Fibroblast of the aortic adventitia (primary cell): ENCODE measurements at regions not wholly inside any gene's neighbourhood (a gene's known extent, or its start where the extent isn't known, plus 50 kb on each side); places are given as distances from the start of the nearest gene placed in this dataset.
A peak's percentile ranks its signal among the peaks of the same experiment; 100 is the strongest.

Experiments used
- DNase-seq: peaks from one replicate; pipeline ENCODE4 v3.0.0-alpha.2; 2010; ENCODE audit warnings: low read depth
- H3K4me3 ChIP-seq: 2 replicates; pipeline ENCODE4 v1.5.1; 2011; ENCODE audit warnings: low read depth, mild to moderate bottlenecking, control low read depth, low read length, moderate library complexity
- CTCF ChIP-seq: IDR thresholded peaks from 2 replicates; pipeline ENCODE4 v1.5.1; 2011; ENCODE audit warnings: mild to moderate bottlenecking, low read length, control low read depth, inconsistent platforms; ENCODE audit not compliant: insufficient read depth

GRCh38 chr2:177143444-177143843 lies 69.2 kb upstream of the HNRNPA3 start:
- no peak overlapping the region for H3K4me3 ChIP-seq
- TF ChIP-seq CTCF, result no peak

GRCh38 chr2:177147093-177147694 lies 65.4 kb upstream of the HNRNPA3 start:
- TF ChIP-seq CTCF, result peak; percentile 60
- H3K4me3 ChIP-seq, result no peak overlapping the region
- peak; percentile 75 for DNase-seq

More at GRCh38 chr2:177143444-177143843, 69.2 kb upstream of the HNRNPA3 start:
- DNase-seq, result peak; percentile 43

GRCh38 chr2:177147834-177148445 lies 64.7 kb upstream of the HNRNPA3 start:
- H3K4me3 ChIP-seq, result no peak overlapping the region
- TF ChIP-seq CTCF, result no peak
- no peak for DNase-seq

- peak overlapping the region; percentile 61 for H3K4me3 ChIP-seq
- TF ChIP-seq CTCF, result peak; percentile 89
- DNase-seq, result peak; percentile 68
Measured at GRCh38 chr2:177148477-177149154, 64.0 kb upstream of the HNRNPA3 start.

- TF ChIP-seq CTCF, result no peak
- no peak overlapping the region for H3K4me3 ChIP-seq
- DNase-seq, result no peak
Measured at GRCh38 chr2:177149155-177149503, 63.5 kb upstream of the HNRNPA3 start.

GRCh38 chr2:177153805-177154204 lies 58.8 kb upstream of the HNRNPA3 start:
- DNase-seq, result no peak
- TF ChIP-seq CTCF, result no peak
- no peak overlapping the region for H3K4me3 ChIP-seq
